ENCODE measurements at regions not wholly inside any gene's neighbourhood (a gene's known extent, or its start where the extent isn't known, plus 50 kb on each side); places are given as distances from the start of the nearest gene placed in this dataset.

DNA sequence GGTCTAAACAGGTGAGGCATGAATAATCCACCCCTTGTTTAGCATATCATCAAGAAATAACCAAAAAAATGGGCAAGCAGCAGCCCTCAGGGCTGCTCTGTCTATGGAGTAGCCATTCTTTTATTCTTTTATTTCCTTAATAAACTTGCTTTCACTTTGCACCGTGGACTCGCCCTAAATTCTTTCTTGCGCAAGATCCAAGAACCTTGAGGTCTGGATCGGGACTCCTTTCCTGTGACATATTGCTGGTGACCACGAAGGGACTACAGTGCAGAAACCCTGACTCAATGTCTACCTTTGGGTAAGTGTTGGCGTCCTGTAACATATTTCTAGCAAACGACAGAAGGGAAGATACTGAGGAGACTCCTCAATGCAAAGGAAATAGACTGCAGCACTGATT lies 1099.2 kb downstream of the FAM181B start:
- no peak overlapping the region for H3K27ac ChIP-seq (ENCODE audit: low read depth in 1 of 3, low read length in 2 of 3)
- 58 to 81% (median 67%) methylated on average over 7 of the region's 7 CpGs for WGBS, 3 donors
- no peak for DNase-seq
- H3K27me3 ChIP-seq (ENCODE audit: control insufficient read depth in 3 of 3, insufficient read depth in 3 of 3, low read length in 3 of 3), result no peaks in the 10 kb centered on the region
- no peak overlapping the region for H3K4me3 ChIP-seq (ENCODE audit: low read depth in 1 of 3, low read length in 3 of 3)
- H3K9me3 ChIP-seq (ENCODE audit: control insufficient read depth in 2 of 2, insufficient read depth in 1 of 2, low read depth in 1 of 2, low read length in 1 of 2), result peaks cover 0 to 3% of the 10 kb centered on the region in 2 donors
- H3K36me3 ChIP-seq (ENCODE audit: control insufficient read depth in 3 of 3, insufficient read depth in 2 of 3, low read depth in 1 of 3, low read length in 3 of 3), result no peaks in the 10 kb centered on the region
- H3K4me1 ChIP-seq (ENCODE audit: control insufficient read depth in 3 of 3, insufficient read depth in 2 of 3, low read depth in 1 of 3, low read length in 2 of 3), result no peaks in the 10 kb centered on the region
- no peak for FAIRE-seq

DNA sequence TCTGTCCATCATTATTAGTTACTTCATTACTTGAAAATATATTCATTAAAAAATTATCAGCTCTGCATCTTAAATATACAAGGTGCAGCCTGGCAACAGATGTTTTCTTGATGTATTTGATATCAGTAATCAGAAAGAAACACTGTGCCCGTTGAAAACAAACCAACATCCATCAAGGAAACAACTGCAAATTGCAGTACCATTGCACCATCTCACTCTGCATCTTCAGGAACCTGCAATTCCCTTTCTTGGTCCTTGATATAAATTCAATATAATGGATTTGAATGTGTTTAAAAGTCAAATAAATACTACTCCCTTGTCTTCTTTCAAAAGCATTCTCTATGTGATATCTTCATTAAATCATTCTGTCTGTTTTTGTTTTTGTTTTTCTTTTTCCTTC lies 1131.2 kb downstream of the FAM181B start:
- H3K4me1 ChIP-seq (ENCODE audit: control insufficient read depth in 3 of 3, insufficient read depth in 2 of 3, low read depth in 1 of 3, low read length in 2 of 3), result no peaks in the 10 kb centered on the region
- no peak overlapping the region for H3K27ac ChIP-seq (ENCODE audit: low read depth in 1 of 3, low read length in 2 of 3)
- DNase-seq (no peak), FAIRE-seq (no peak)
- no peaks in the 10 kb centered on the region for H3K36me3 ChIP-seq (ENCODE audit: control insufficient read depth in 3 of 3, insufficient read depth in 2 of 3, low read depth in 1 of 3, low read length in 3 of 3)
- WGBS, 3 donors, result 21 to 44% (median 23%) methylated on average over 1 of the region's 1 CpG
- no peaks in the 10 kb centered on the region for H3K27me3 ChIP-seq (ENCODE audit: control insufficient read depth in 3 of 3, insufficient read depth in 3 of 3, low read length in 3 of 3)
- H3K4me3 ChIP-seq (ENCODE audit: low read depth in 1 of 3, low read length in 3 of 3), result no peak overlapping the region
- no peaks in the 10 kb centered on the region for H3K9me3 ChIP-seq (ENCODE audit: control insufficient read depth in 2 of 2, insufficient read depth in 1 of 2, low read depth in 1 of 2, low read length in 1 of 2)

DNA sequence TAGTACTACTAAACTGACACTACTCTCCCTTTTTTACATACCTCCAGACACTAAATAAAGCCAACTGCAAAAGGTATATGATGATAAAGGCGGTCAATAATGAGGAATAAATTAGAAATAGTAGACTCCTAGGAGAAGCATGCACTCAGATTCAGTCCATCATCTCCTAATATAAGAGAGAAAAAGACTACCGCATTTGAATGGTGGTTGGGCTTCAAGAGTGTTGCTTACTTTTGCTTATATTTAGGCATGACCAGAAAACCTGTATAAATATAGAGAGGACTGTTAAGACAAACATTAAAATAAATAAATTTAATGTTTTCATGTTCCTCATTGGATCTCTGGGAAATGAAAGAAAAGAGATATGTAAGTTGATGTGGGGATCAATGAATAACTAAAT lies 1137.0 kb downstream of the FAM181B start:
- FAIRE-seq (no peak), DNase-seq (no peak)
- no peak overlapping the region for H3K27ac ChIP-seq (ENCODE audit: low read depth in 1 of 3, low read length in 2 of 3)
- H3K27me3 ChIP-seq (ENCODE audit: control insufficient read depth in 3 of 3, insufficient read depth in 3 of 3, low read length in 3 of 3), result no peaks in the 10 kb centered on the region
- no peaks in the 10 kb centered on the region for H3K36me3 ChIP-seq (ENCODE audit: control insufficient read depth in 3 of 3, insufficient read depth in 2 of 3, low read depth in 1 of 3, low read length in 3 of 3)
- no peak overlapping the region for H3K4me3 ChIP-seq (ENCODE audit: low read depth in 1 of 3, low read length in 3 of 3)
- WGBS, 3 donors, result 70 to 80% (median 74%) methylated on average over 2 of the region's 2 CpGs
- H3K9me3 ChIP-seq (ENCODE audit: control insufficient read depth in 2 of 2, insufficient read depth in 1 of 2, low read depth in 1 of 2, low read length in 1 of 2), result no peaks in the 10 kb centered on the region
- H3K4me1 ChIP-seq (ENCODE audit: control insufficient read depth in 3 of 3, insufficient read depth in 2 of 3, low read depth in 1 of 3, low read length in 2 of 3), result no peaks in the 10 kb centered on the region

DNA sequence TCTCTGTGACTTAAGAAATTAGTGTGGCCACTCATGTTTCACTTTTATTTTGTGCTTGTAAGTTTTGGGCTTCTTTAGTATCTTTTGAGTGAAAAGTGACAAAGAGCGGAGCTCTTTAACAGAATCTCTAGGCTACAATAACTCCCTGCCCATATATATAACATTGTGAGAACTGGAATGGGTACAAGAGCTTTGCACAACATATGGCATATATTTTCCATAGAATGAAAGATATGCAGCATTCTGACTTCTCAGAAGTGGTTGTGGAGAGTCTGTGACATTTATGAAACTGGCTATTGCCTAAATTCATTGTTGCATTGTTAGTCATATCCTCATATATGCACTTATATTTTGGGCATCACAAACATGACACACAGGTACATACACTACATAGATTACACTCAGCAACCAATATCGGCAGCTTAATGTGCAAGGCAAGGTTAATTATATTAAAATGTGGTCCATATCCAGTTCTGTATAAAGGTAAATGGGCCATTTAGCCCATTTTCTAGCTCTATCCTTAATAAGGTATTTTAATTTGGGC lies 1148.2 kb downstream of the FAM181B start:
- H3K36me3 ChIP-seq (ENCODE audit: control insufficient read depth in 3 of 3, insufficient read depth in 2 of 3, low read depth in 1 of 3, low read length in 3 of 3), result no peaks in the 10 kb centered on the region
- H3K4me3 ChIP-seq (ENCODE audit: low read depth in 1 of 3, low read length in 3 of 3), result no peak overlapping the region
- DNase-seq (no peak), FAIRE-seq (no peak)
- H3K9me3 ChIP-seq (ENCODE audit: control insufficient read depth in 2 of 2, insufficient read depth in 1 of 2, low read depth in 1 of 2, low read length in 1 of 2), result no peaks in the 10 kb centered on the region
- no peak overlapping the region for H3K27ac ChIP-seq (ENCODE audit: low read depth in 1 of 3, low read length in 2 of 3)
- 92 to 94% (median 94%) methylated on average over 2 of the region's 2 CpGs for WGBS, 3 donors
- no peaks in the 10 kb centered on the region for H3K27me3 ChIP-seq (ENCODE audit: control insufficient read depth in 3 of 3, insufficient read depth in 3 of 3, low read length in 3 of 3)
- H3K4me1 ChIP-seq (ENCODE audit: control insufficient read depth in 3 of 3, insufficient read depth in 2 of 3, low read depth in 1 of 3, low read length in 2 of 3), result no peaks in the 10 kb centered on the region

DNA sequence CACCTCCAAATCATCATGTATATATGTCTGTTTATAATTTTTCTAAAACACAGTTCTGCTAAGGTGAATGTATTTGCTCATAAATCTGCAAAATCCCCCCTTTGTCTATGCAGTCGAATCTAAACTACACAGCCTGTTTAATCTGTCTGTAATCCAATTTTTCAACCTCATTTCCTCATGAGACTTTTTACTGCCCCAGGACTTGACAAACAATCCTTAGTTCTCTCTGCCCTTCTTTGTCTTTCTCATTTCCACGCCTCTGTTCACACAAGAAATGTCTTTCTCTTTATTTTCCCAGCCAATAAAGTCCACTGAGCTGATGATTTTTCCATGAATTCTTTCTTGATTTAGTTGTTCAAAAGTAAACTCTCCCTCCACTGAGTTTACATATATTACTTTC lies 1154.3 kb downstream of the FAM181B start:
- Histone ChIP-seq H3K4me1 (ENCODE audit: control insufficient read depth in 3 of 3, insufficient read depth in 2 of 3, low read depth in 1 of 3, low read length in 2 of 3) (no peaks in the 10 kb centered on the region), H3K27ac (ENCODE audit: low read depth in 1 of 3, low read length in 2 of 3) (no peak overlapping the region), H3K27me3 (ENCODE audit: control insufficient read depth in 3 of 3, insufficient read depth in 3 of 3, low read length in 3 of 3) (no peaks in the 10 kb centered on the region), H3K36me3 (ENCODE audit: control insufficient read depth in 3 of 3, insufficient read depth in 2 of 3, low read depth in 1 of 3, low read length in 3 of 3) (no peaks in the 10 kb centered on the region), H3K9me3 (ENCODE audit: control insufficient read depth in 2 of 2, insufficient read depth in 1 of 2, low read depth in 1 of 2, low read length in 1 of 2) (no peaks in the 10 kb centered on the region), H3K4me3 (ENCODE audit: low read depth in 1 of 3, low read length in 3 of 3) (no peak overlapping the region)
- DNase-seq, result no peak
- no peak for FAIRE-seq
- 8 to 37% (median 22%) methylated on average over 2 of the region's 2 CpGs for WGBS, 3 donors

DNA sequence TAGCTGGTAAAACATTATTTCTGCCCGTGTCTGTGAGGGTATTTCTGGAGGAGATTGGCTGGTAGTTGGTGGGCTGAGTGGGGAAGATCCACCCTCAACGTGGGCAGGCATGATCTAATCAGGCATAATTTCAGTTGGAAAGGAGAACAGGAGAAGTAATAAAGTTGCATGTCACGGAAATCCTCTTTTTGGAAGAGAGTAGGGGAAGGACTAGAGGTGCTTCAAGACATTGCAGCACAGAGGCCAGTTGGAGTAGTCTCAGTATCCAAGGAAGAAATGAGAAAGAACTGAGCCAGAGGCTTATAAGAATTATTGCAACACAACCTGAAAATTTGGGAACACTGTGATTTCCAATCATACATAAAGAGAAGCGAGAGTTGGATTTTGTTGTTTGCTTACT lies 1155.1 kb downstream of the FAM181B start:
- H3K9me3 ChIP-seq (ENCODE audit: control insufficient read depth in 2 of 2, insufficient read depth in 1 of 2, low read depth in 1 of 2, low read length in 1 of 2), result no peaks in the 10 kb centered on the region
- no peaks in the 10 kb centered on the region for H3K36me3 ChIP-seq (ENCODE audit: control insufficient read depth in 3 of 3, insufficient read depth in 2 of 3, low read depth in 1 of 3, low read length in 3 of 3)
- no peak overlapping the region for H3K4me3 ChIP-seq (ENCODE audit: low read depth in 1 of 3, low read length in 3 of 3)
- H3K27ac ChIP-seq (ENCODE audit: low read depth in 1 of 3, low read length in 2 of 3), result no peak overlapping the region
- 53 to 61% (median 55%) methylated on average over 4 of the region's 4 CpGs for WGBS, 3 donors
- no peaks in the 10 kb centered on the region for H3K4me1 ChIP-seq (ENCODE audit: control insufficient read depth in 3 of 3, insufficient read depth in 2 of 3, low read depth in 1 of 3, low read length in 2 of 3)
- DNase-seq, result no peak
- no peaks in the 10 kb centered on the region for H3K27me3 ChIP-seq (ENCODE audit: control insufficient read depth in 3 of 3, insufficient read depth in 3 of 3, low read length in 3 of 3)
- no peak for FAIRE-seq

DNA sequence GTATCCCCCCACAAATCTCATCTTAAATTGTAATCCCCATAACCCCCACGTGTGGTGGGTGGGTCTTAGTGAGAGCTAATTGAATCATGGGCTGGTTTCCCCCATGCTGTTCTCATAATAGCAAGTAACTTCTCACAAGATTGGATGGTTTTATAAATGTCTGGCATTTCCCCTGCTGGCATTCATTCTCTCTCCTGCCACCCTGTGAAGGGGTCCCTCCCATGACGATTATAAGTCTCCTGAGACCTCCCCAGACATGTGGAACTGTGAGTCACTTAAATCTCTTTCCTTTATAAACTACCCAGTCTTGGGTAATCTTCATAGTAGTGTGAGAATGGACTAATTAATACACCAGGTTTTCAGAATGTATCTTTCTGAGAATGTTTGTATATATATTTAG lies 1159.4 kb downstream of the FAM181B start:
- no peak for FAIRE-seq
- Histone ChIP-seq H3K4me1 (ENCODE audit: control insufficient read depth in 3 of 3, insufficient read depth in 2 of 3, low read depth in 1 of 3, low read length in 2 of 3) (no peaks in the 10 kb centered on the region), H3K9me3 (ENCODE audit: control insufficient read depth in 2 of 2, insufficient read depth in 1 of 2, low read depth in 1 of 2, low read length in 1 of 2) (no peaks in the 10 kb centered on the region), H3K36me3 (ENCODE audit: control insufficient read depth in 3 of 3, insufficient read depth in 2 of 3, low read depth in 1 of 3, low read length in 3 of 3) (no peaks in the 10 kb centered on the region), H3K27me3 (ENCODE audit: control insufficient read depth in 3 of 3, insufficient read depth in 3 of 3, low read length in 3 of 3) (no peaks in the 10 kb centered on the region), H3K4me3 (ENCODE audit: low read depth in 1 of 3, low read length in 3 of 3) (no peak overlapping the region), H3K27ac (ENCODE audit: low read depth in 1 of 3, low read length in 2 of 3) (no peak overlapping the region)
- DNase-seq, result no peak
- WGBS, 3 donors, result 15 to 46% (median 16%) methylated on average over 2 of the region's 2 CpGs

DNA sequence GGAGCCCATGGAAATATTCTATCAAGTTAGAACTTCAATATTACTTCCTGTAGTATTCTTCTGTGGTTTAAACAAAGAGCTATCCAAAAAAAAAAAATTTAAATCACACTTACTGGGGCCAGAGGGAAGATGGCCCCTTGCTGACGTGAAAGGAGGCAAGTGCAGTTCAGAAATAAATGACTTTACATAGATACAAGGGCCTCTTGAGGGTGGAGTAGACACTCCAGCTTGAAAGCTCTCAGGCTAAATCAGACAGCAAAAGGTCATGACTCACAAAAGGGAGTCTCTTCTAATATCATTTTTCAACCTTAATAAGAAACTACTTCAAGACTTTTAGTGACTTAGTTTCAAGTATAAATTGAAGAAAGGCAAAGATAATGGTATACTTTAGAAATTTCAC lies 1160.3 kb downstream of the FAM181B start:
- no peak for DNase-seq
- H3K36me3 ChIP-seq (ENCODE audit: control insufficient read depth in 3 of 3, insufficient read depth in 2 of 3, low read depth in 1 of 3, low read length in 3 of 3), result no peaks in the 10 kb centered on the region
- FAIRE-seq, result no peak
- H3K4me3 ChIP-seq (ENCODE audit: low read depth in 1 of 3, low read length in 3 of 3), result no peak overlapping the region
- H3K9me3 ChIP-seq (ENCODE audit: control insufficient read depth in 2 of 2, insufficient read depth in 1 of 2, low read depth in 1 of 2, low read length in 1 of 2), result no peaks in the 10 kb centered on the region
- H3K27me3 ChIP-seq (ENCODE audit: control insufficient read depth in 3 of 3, insufficient read depth in 3 of 3, low read length in 3 of 3), result no peaks in the 10 kb centered on the region
- no peaks in the 10 kb centered on the region for H3K4me1 ChIP-seq (ENCODE audit: control insufficient read depth in 3 of 3, insufficient read depth in 2 of 3, low read depth in 1 of 3, low read length in 2 of 3)
- 40 to 61% (median 50%) methylated on average over 1 of the region's 1 CpG for WGBS, 3 donors
- no peak overlapping the region for H3K27ac ChIP-seq (ENCODE audit: low read depth in 1 of 3, low read length in 2 of 3)

DNA sequence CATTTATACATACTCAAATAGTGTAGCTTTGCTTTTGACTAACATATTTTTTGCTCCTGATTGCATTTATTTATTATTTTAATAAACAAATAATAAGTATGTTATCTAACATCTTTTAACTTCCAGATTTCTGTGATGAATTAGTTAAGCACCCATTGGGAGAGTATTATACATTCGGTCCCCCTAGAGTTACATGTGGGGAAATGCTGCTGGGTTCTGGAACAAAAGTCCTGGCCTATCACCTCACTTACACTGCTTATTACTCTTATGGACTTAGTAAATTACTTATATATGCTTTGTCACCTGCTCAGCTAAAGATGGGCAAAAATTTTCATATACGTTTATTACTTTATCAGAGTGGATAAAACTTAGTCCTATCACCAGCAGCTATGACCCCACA lies 1163.0 kb downstream of the FAM181B start:
- H3K4me3 ChIP-seq (ENCODE audit: low read depth in 1 of 3, low read length in 3 of 3), result no peak overlapping the region
- DNase-seq, result no peak
- FAIRE-seq, result no peak
- H3K9me3 ChIP-seq (ENCODE audit: control insufficient read depth in 2 of 2, insufficient read depth in 1 of 2, low read depth in 1 of 2, low read length in 1 of 2), result no peaks in the 10 kb centered on the region
- H3K27me3 ChIP-seq (ENCODE audit: control insufficient read depth in 3 of 3, insufficient read depth in 3 of 3, low read length in 3 of 3), result no peaks in the 10 kb centered on the region
- WGBS, 3 donors, result 71 to 80% (median 75%) methylated on average over 2 of the region's 2 CpGs
- no peaks in the 10 kb centered on the region for H3K36me3 ChIP-seq (ENCODE audit: control insufficient read depth in 3 of 3, insufficient read depth in 2 of 3, low read depth in 1 of 3, low read length in 3 of 3)
- no peak overlapping the region for H3K27ac ChIP-seq (ENCODE audit: low read depth in 1 of 3, low read length in 2 of 3)
- no peaks in the 10 kb centered on the region for H3K4me1 ChIP-seq (ENCODE audit: control insufficient read depth in 3 of 3, insufficient read depth in 2 of 3, low read depth in 1 of 3, low read length in 2 of 3)

Measured in small intestine (tissue), 7 donors.